Endodermal cell (in vitro differentiated cells): ENCODE measurements at regions not wholly inside any gene's neighbourhood (a gene's known extent, or its start where the extent isn't known, plus 50 kb on each side); places are given as distances from the start of the nearest gene placed in this dataset.

Experiments used
- DNase-seq: peaks from one replicate; pipeline ENCODE4 v3.0.0-alpha.2; 2017
- H3K27ac ChIP-seq: 2 replicates; pipeline ENCODE4 v1.5.1; 2013; ENCODE audit warnings: mild to moderate bottlenecking, low read depth, low read length, moderate library complexity
- H3K27me3 ChIP-seq: 2 replicates; pipeline ENCODE4 v1.6.1; 2013; ENCODE audit warnings: mild to moderate bottlenecking, low read length, moderate library complexity; ENCODE audit not compliant: insufficient read depth, control insufficient read depth, poor library complexity, severe bottlenecking
- H3K36me3 ChIP-seq: 2 replicates; pipeline ENCODE4 v1.7.0; 2013; ENCODE audit warnings: mild to moderate bottlenecking, low read length, moderate library complexity; ENCODE audit not compliant: control insufficient read depth, insufficient read depth
- H3K4me1 ChIP-seq: one replicate; pipeline ENCODE4 v1.7.0; 2013; ENCODE audit warnings: low read length; ENCODE audit not compliant: control insufficient read depth, insufficient read depth
- H3K4me3 ChIP-seq: 2 replicates; pipeline ENCODE4 v1.5.1; 2013; ENCODE audit warnings: mild to moderate bottlenecking, low read length, moderate library complexity
- H3K9ac ChIP-seq: 2 replicates; pipeline ENCODE4 v1.6.1; 2013; ENCODE audit warnings: mild to moderate bottlenecking, low read length, moderate library complexity; ENCODE audit not compliant: poor library complexity, severe bottlenecking; ENCODE audit errors: extremely low read depth
- H3K9me3 ChIP-seq: 2 replicates; pipeline ENCODE4 v1.6.1; 2013; ENCODE audit warnings: mild to moderate bottlenecking, low read length, moderate library complexity; ENCODE audit not compliant: control insufficient read depth
- H3K27ac Mint-ChIP-seq: 2 replicates; pipeline ENCODE4 v1.8.0; 2020; ENCODE audit warnings: mixed read lengths
- H3K27me3 Mint-ChIP-seq: 2 replicates; pipeline ENCODE4 v1.8.0; 2021; ENCODE audit warnings: mild to moderate bottlenecking, mixed read lengths; ENCODE audit not compliant: insufficient read depth
- H3K36me3 Mint-ChIP-seq: 2 replicates; pipeline ENCODE4 v1.8.0; 2020; ENCODE audit warnings: low read depth, mixed read lengths
- H3K4me1 Mint-ChIP-seq: 2 replicates; pipeline ENCODE4 v1.8.0; 2020; ENCODE audit warnings: mixed read lengths
- H3K4me3 Mint-ChIP-seq: 2 replicates; pipeline ENCODE4 v1.8.0; 2020; ENCODE audit warnings: mild to moderate bottlenecking, moderate library complexity, mixed read lengths
- H3K9me3 Mint-ChIP-seq: 2 replicates; pipeline ENCODE4 v1.8.0; 2020; ENCODE audit warnings: mild to moderate bottlenecking, mixed read lengths
- WGBS, 2 experiments: methylation state at CpG; one replicate each; pipeline versions ENCODE4 v1.1.5 to v1.1.7; 2013; ENCODE audit warnings: missing lambda C conversion rate in 2 of 2, mixed read lengths in 1 of 2; ENCODE audit not compliant: insufficient coverage in 1 of 2, insufficient read length in 1 of 2; 5-methylcytosine and 5-hydroxymethylcytosine counted together
- TF ChIP-seq, protein P1 (sequence below): fragments of 200-600 bp; sonication (generic); conservative IDR thresholded peaks from 2 replicates; pipeline ENCODE4 v1.5.0; 2021; ENCODE audit warnings: antibody characterized with exemption, mild to moderate bottlenecking

DNA sequence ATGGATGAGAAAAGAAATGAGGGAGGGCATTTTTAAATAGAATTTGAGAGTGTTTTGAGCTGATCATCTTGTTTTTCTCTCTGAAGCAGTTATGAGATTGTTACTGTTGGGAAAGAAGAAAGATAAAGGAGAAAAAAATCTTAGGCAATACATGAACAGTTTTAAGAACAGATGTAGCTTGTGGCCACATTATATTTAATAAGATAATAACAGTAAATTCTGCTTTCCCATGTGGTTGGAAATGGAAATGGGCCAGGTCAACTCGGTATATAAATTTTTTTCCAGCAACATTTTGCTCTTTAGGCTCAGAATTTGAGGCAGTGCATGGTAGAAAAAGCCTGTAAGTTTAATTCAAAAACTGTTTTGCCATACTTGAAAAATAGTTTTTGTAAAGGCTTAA is 118.7 kb downstream of the POSTN start:
- no peaks in the 10 kb centered on the region for H3K9me3 Mint-ChIP-seq
- H3K4me1 Mint-ChIP-seq: peaks cover 17% of the 10 kb centered on the region
- no peak overlapping the region for H3K4me3 Mint-ChIP-seq
- Histone ChIP-seq H3K4me1 (no peaks in the 10 kb centered on the region), H3K4me3 (no peak overlapping the region), H3K9ac (no peak overlapping the region), H3K27me3 (no peaks in the 10 kb centered on the region), H3K9me3 (no peaks in the 10 kb centered on the region), H3K36me3 (no peaks in the 10 kb centered on the region), H3K27ac (no peak overlapping the region)
- H3K27ac Mint-ChIP-seq: no peak overlapping the region
- DNase-seq: no peak
- no peaks in the 10 kb centered on the region for H3K27me3 Mint-ChIP-seq
- WGBS, 2 experiments: 83% methylated on average over 1 of the region's 1 CpG; no CpG with 5 or more reads in 1 of the 2 experiments
- H3K36me3 Mint-ChIP-seq: no peaks in the 10 kb centered on the region
- TF ChIP-seq, protein P1, sequence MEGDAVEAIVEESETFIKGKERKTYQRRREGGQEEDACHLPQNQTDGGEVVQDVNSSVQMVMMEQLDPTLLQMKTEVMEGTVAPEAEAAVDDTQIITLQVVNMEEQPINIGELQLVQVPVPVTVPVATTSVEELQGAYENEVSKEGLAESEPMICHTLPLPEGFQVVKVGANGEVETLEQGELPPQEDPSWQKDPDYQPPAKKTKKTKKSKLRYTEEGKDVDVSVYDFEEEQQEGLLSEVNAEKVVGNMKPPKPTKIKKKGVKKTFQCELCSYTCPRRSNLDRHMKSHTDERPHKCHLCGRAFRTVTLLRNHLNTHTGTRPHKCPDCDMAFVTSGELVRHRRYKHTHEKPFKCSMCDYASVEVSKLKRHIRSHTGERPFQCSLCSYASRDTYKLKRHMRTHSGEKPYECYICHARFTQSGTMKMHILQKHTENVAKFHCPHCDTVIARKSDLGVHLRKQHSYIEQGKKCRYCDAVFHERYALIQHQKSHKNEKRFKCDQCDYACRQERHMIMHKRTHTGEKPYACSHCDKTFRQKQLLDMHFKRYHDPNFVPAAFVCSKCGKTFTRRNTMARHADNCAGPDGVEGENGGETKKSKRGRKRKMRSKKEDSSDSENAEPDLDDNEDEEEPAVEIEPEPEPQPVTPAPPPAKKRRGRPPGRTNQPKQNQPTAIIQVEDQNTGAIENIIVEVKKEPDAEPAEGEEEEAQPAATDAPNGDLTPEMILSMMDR: no peak

GRCh38 chr13:37476874-37477273 is 121.7 kb downstream of the POSTN start:
- H3K27me3 ChIP-seq: no peaks in the 10 kb centered on the region
- Mint-ChIP-seq H3K4me1 (peaks cover 18% of the 10 kb centered on the region), H3K27me3 (no peaks in the 10 kb centered on the region), H3K4me3 (no peak overlapping the region), H3K27ac (no peak overlapping the region), H3K9me3 (peaks cover 2% of the 10 kb centered on the region), H3K36me3 (no peaks in the 10 kb centered on the region)
- H3K27ac ChIP-seq: no peak overlapping the region
- H3K9me3 ChIP-seq: no peaks in the 10 kb centered on the region
- no peak overlapping the region for H3K4me3 ChIP-seq
- peak; percentile 51 for DNase-seq
- TF ChIP-seq, protein P1: no peak
- no peak overlapping the region for H3K9ac ChIP-seq
- no peaks in the 10 kb centered on the region for H3K4me1 ChIP-seq
- H3K36me3 ChIP-seq: no peaks in the 10 kb centered on the region
- WGBS, 2 experiments: 78 to 100% methylated on average over 1 to 4 of the region's 4 CpGs

DNA sequence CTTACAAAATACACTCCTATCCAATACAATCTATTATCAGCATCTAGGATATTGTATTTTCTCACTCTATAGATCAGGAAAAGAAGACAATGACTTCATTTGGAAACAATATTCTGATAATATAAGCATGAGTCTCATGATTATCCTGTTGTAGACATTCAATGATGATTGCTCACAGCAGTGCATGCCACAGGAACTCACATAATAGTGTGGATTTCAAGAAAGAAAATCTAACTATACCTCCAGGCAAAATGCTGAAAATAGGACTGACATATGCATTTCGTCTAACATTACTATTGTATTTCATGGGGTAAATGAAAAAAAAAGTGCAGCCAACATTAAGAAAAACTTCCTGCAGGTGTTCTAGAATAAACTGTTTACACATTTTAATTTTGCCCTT is 122.6 kb downstream of the POSTN start:
- Mint-ChIP-seq H3K27me3 (no peaks in the 10 kb centered on the region), H3K27ac (no peak overlapping the region), H3K4me3 (no peak overlapping the region), H3K36me3 (no peaks in the 10 kb centered on the region), H3K4me1 (peaks cover 20% of the 10 kb centered on the region), H3K9me3 (peaks cover 2% of the 10 kb centered on the region)
- 100% methylated on average over 1 of the region's 1 CpG; no CpG with 5 or more reads in 1 of the 2 experiments for WGBS, 2 experiments
- Histone ChIP-seq H3K27me3 (no peaks in the 10 kb centered on the region), H3K27ac (no peak overlapping the region), H3K36me3 (no peaks in the 10 kb centered on the region), H3K4me1 (no peaks in the 10 kb centered on the region), H3K4me3 (no peak overlapping the region), H3K9me3 (no peaks in the 10 kb centered on the region), H3K9ac (no peak overlapping the region)
- TF ChIP-seq, protein P1: no peak
- no peak for DNase-seq
